Activated T-cell treated with anti-CD3 and anti-CD28 coated beads, Interleukin-2, amount 50 U/mL, for 72 hours (primary cell): ENCODE measurements at regions not wholly inside any gene's neighbourhood (a gene's known extent, or its start where the extent isn't known, plus 50 kb on each side); places are given as distances from the start of the nearest gene placed in this dataset.
"Not testable (repeated sequence)": the region's sequence is repeated elsewhere in the genome, so short reads cannot be mapped to it uniquely, and the experiment has no call there.

Experiments
- ATAC-seq, 2 donors: fragments of 150-1000 bp; cut with Tn5 transposase; replicated peaks in 1 of 2; 2 replicates each; pipeline ENCODE4 v1.10.0; 2021; ENCODE audit warnings: moderate library complexity in 2 of 2, mild to moderate bottlenecking in 1 of 2
- DNase-seq, 2 donors: peaks; one replicate each; pipeline ENCODE4 v3.0.0; 2021 to 2022; ENCODE audit warnings: mixed read lengths in 1 of 2
- H3K27ac Mint-ChIP-seq: one replicate; pipeline ENCODE4 v1.8.0; 2022; ENCODE audit warnings: mild to moderate bottlenecking, moderate library complexity, mixed read lengths
- H3K27me3 Mint-ChIP-seq: one replicate; pipeline ENCODE4 v1.8.0; 2022; ENCODE audit warnings: low read depth, mixed read lengths
- H3K36me3 Mint-ChIP-seq, 2 donors: one replicate each; pipeline ENCODE4 v1.8.0; 2022; ENCODE audit warnings: mixed read lengths in 2 of 2, mild to moderate bottlenecking in 1 of 2; ENCODE audit not compliant: insufficient read depth in 2 of 2
- H3K4me1 Mint-ChIP-seq: one replicate; pipeline ENCODE4 v1.8.0; 2022; ENCODE audit warnings: low read depth, mixed read lengths
- H3K4me3 Mint-ChIP-seq, 2 donors: one replicate each; pipeline ENCODE4 v1.8.0; 2022; ENCODE audit warnings: mild to moderate bottlenecking in 2 of 2, mixed read lengths in 2 of 2, moderate library complexity in 2 of 2
- H3K9me3 Mint-ChIP-seq, 2 donors: one replicate each; pipeline ENCODE4 v1.8.0; 2022; ENCODE audit warnings: mixed read lengths in 2 of 2

DNA sequence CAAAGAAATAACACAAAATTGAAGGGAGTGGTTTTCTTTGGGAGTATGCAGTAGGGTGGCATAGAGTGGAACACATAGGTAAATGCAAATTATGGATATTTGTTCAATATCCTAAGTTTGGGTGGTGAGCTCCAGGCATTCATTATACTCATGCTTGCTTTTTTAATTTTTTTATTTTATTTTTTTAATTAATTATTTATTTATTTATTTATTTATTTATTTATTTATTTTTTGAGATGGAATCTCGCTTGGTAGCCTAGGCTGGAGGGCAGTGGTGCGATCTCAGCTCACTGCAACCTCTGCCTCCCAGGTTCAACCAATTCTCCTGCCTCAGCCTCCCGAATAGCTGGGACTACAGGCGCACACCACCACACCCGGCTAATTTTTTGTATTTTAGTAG lies 355.5 kb upstream of the PLD5 start:
- not testable (repeated sequence) for DNase-seq, H3K27ac Mint-ChIP-seq, H3K4me3 Mint-ChIP-seq, H3K9me3 Mint-ChIP-seq, ATAC-seq, H3K36me3 Mint-ChIP-seq, H3K4me1 Mint-ChIP-seq, H3K27me3 Mint-ChIP-seq

DNA sequence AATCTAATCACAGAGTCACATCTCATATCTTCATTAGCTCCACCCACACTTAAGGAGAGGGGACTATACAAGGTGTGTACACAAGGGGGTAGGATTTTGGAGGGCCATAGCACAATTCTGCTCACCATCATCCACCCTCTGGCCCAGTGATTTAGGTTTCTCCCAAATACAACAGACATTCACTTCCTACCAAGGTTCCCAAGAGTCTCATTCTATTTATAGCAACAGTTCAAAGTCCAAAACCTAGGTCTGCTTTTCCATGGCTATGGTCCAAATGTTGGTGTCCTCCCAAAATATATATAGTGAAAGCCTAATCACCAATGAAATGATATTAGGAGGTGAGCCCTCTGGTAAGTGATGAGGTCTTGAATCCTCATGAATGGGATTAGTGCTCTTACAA lies 353.2 kb upstream of the PLD5 start:
- Mint-ChIP-seq H3K4me1 (no peaks in the 10 kb centered on the region), H3K27ac (no peak overlapping the region), H3K4me3 (no peak overlapping the region), H3K27me3 (no peaks in the 10 kb centered on the region), H3K9me3 (no peaks in the 10 kb centered on the region), H3K36me3 (no peaks in the 10 kb centered on the region)
- ATAC-seq (no peak), DNase-seq (no peak)

DNA sequence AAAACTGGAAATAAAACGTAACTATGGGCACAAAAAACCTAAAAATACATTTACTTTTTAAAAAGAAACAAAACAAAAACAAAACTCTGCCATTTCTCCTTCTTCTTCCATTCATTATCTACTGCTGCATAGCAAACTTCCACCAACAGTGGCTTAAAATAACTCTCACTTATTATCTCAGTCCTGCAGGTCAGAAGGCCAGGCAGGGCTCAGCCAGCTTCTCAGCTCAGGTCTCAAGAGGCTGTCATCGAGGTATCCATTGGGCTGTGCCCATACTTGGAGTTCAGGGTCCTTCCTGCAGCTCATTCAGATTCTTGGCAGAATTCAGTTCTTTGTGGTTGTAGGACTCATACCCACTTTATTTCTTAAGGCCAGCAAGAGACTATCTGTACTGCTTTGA lies 352.7 kb upstream of the PLD5 start:
- Mint-ChIP-seq H3K4me3 (no peak overlapping the region), H3K4me1 (no peaks in the 10 kb centered on the region), H3K27ac (no peak overlapping the region), H3K36me3 (no peaks in the 10 kb centered on the region), H3K27me3 (no peaks in the 10 kb centered on the region), H3K9me3 (no peaks in the 10 kb centered on the region)
- DNase-seq: no peak
- ATAC-seq: no peak

DNA sequence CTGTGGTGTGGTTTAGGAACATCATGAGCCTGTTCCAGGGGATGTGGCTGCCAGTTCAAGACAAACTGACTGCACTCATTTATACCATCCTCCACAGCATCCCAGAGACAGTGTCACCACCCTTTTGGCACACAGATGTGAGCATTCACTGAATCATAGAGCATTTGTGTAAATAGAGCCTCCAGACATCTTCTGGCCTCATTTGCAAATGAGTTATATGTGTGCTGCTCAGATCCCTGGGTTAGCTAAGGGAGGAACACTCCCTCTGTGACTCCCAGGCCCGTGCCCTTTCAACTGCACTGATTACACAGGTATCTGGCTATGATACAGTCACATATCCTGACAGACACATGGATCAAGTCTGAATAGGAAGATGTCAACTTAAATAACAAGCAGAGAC lies 351.5 kb upstream of the PLD5 start:
- no peaks in the 10 kb centered on the region for H3K36me3 Mint-ChIP-seq
- no peaks in the 10 kb centered on the region for H3K4me1 Mint-ChIP-seq
- H3K27ac Mint-ChIP-seq: no peak overlapping the region
- no peaks in the 10 kb centered on the region for H3K9me3 Mint-ChIP-seq
- DNase-seq (no peak), ATAC-seq (no peak)
- H3K4me3 Mint-ChIP-seq: no peak overlapping the region
- H3K27me3 Mint-ChIP-seq: no peaks in the 10 kb centered on the region

DNA sequence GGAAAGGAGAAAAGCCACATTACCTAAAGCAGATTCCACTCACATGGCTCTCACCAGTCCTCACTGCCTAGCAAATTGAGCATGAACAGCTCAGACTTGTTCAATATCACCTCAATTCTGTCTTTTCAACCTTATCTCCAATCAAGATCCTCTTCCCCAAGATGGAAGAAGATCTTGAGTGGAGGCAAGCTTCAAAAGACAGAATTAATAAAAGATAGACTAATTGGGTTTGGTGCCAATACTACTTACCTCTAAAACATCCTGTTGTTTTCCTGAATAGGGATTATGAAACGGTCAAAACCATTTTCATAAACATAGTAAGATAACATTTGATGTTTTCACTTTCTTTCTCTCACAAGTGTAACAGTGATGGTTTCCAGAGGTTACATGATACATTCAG lies 349.2 kb upstream of the PLD5 start:
- ATAC-seq (no peak), DNase-seq (no peak)
- Mint-ChIP-seq H3K4me1 (no peaks in the 10 kb centered on the region), H3K27me3 (no peaks in the 10 kb centered on the region), H3K36me3 (no peaks in the 10 kb centered on the region), H3K27ac (no peak overlapping the region), H3K9me3 (no peaks in the 10 kb centered on the region), H3K4me3 (no peak overlapping the region)

DNA sequence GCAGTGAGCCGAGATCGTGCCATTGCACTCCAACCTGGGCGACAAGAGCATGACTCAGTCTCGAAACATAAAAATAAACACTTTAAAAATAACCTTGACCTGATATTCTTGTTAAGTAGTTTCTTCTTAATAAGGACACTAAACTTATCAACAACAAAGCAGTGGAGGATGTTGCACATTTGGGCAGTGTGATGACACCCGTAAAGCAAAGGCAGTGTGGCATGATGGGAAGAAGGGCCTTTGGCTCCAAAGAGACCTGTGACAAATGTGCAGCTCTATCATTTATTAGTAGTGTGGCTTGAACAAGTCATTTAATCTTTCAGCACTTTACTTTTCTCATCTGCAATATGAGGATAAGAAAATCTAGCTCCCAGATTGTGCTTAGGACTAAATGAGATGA lies 348.0 kb upstream of the PLD5 start:
- no peaks in the 10 kb centered on the region for H3K9me3 Mint-ChIP-seq
- no peak for DNase-seq
- no peaks in the 10 kb centered on the region for H3K4me1 Mint-ChIP-seq
- H3K27ac Mint-ChIP-seq: no peak overlapping the region
- no peak for ATAC-seq
- no peaks in the 10 kb centered on the region for H3K27me3 Mint-ChIP-seq
- H3K4me3 Mint-ChIP-seq: no peak overlapping the region
- no peaks in the 10 kb centered on the region for H3K36me3 Mint-ChIP-seq

DNA sequence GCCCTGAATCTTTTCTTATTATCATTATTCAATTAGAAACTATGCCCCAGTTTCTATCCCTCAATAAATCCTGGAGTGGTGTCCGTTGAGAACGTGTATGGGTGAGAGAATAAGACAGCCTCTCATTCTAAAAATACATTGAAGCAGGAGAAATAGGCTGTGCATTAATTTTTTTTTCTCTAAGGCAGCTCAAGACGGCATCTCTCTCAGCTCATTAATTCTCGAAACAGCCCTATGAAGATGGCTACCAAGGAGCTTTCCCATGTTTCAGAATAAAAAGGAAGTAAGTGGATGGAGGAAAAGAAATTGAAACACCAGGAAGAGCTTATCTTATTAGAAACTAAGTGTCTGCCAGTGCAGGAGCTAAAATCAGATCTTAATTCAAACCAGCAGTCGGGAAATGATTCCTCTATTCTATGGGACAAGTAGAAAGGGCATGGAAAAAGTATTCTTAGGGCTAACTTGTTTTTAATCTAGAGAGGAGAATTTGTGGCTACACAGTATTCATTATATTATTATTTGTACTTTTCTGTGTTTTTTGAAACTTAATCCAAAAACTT lies 347.1 kb upstream of the PLD5 start:
- Mint-ChIP-seq H3K4me3 (no peak overlapping the region), H3K36me3 (no peaks in the 10 kb centered on the region), H3K9me3 (no peaks in the 10 kb centered on the region), H3K4me1 (no peaks in the 10 kb centered on the region), H3K27me3 (no peaks in the 10 kb centered on the region), H3K27ac (peak overlapping the region; percentile 12)
- ATAC-seq (no peak), DNase-seq (no peak)

DNA sequence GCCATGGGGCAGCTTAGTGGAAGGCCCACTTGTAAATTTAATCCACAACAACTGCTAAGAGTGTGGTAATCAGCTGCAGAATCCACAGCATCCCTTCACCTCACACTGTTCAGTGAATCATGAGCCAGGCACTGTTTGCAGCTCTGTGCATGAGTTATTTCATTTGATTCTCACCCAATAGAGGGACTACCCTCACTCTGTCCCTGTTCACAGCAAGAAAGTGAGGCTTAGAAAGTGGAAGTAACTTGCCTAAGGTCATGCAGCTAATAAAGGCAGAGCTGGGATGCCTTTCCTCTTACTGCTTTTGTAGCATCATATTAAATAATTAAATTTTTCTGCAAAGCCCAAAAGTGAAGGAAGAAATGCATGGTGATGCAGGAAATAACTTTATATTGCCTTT lies 346.5 kb upstream of the PLD5 start:
- H3K4me3 Mint-ChIP-seq: no peak overlapping the region
- no peak for ATAC-seq
- H3K4me1 Mint-ChIP-seq: no peaks in the 10 kb centered on the region
- no peaks in the 10 kb centered on the region for H3K27me3 Mint-ChIP-seq
- H3K36me3 Mint-ChIP-seq: no peaks in the 10 kb centered on the region
- no peak for DNase-seq
- H3K9me3 Mint-ChIP-seq: no peaks in the 10 kb centered on the region
- no peak overlapping the region for H3K27ac Mint-ChIP-seq

DNA sequence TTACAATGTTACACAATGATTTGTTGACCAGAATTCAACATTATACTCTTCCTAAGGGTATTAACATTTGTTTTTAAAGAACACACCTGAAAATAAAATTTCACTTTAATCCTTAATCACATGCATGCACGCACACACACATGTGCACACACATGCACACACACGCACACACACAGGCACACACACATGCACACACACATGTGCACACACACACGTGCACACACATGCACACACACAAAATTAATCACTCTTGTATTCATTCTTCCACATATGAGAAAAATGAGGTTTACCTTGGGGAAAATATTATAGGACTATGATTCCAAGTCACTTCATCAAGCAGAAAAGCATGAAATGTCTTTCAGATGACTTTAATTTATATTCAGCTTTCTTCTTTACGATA lies 331.8 kb upstream of the PLD5 start:
- DNase-seq (no peak), ATAC-seq (no peak)
- no peaks in the 10 kb centered on the region for H3K27me3 Mint-ChIP-seq
- no peak overlapping the region for H3K4me3 Mint-ChIP-seq
- no peaks in the 10 kb centered on the region for H3K4me1 Mint-ChIP-seq
- H3K9me3 Mint-ChIP-seq: peaks cover 8 to 9% of the 10 kb centered on the region in 2 donors
- peaks cover 0 to 1% of the 10 kb centered on the region in 2 donors for H3K36me3 Mint-ChIP-seq
- no peak overlapping the region for H3K27ac Mint-ChIP-seq

DNA sequence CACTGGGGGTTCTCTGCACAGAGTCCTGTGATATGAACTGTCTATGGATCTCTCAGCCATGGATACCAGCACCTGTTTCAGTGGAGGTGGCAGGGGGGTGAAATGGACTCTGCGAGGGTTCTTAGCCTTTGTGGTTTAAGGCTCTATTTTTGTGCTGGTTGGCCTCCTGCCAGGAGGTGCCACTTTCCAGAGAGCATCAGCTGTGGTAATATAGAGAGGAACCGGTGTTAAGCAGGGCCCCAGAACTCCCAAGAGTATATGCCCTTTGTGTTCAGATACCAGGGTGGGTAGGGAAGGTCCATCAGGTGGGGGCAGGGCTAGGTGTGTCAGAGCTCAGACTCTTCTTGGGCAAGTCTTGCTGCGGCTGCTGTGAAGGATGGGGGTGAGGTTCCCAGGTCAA lies 330.0 kb upstream of the PLD5 start:
- peaks cover 16 to 17% of the 10 kb centered on the region in 2 donors for H3K9me3 Mint-ChIP-seq
- H3K27ac Mint-ChIP-seq: no peak overlapping the region
- no peaks in the 10 kb centered on the region for H3K27me3 Mint-ChIP-seq
- ATAC-seq: no peak
- H3K4me1 Mint-ChIP-seq: no peaks in the 10 kb centered on the region
- H3K4me3 Mint-ChIP-seq: no peak overlapping the region
- DNase-seq: no peak
- peaks cover 0 to 1% of the 10 kb centered on the region in 2 donors for H3K36me3 Mint-ChIP-seq

DNA sequence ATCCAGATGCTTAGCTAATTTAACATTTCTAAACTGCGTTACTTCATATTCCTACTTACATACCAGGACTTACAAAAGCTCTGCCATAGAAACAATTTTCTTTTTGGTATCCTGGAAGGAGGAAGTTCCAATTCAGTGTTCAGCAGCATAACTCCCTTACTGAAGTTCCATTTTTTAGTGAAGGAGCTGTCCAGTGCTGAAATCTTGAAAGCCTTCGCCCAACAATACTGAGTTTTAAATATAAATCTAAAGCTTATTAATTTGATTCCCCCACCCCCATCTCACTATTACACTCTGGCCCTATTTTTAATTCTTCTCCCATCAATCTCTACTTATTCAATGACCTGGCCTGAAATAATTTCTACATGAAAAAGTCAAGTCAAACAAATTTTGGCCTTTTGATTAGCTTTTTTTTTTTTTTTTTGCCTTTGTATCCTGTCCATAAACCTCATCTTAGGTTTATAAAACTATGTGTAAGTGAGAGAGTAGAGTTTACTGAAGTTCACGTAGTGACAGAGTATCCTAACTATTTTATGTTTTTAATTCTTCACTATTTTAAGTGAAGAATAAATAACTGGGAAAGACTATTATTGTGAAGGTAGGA lies 323.0 kb upstream of the PLD5 start:
- Mint-ChIP-seq H3K9me3 (peaks cover 13 to 14% of the 10 kb centered on the region in 2 donors), H3K4me1 (no peaks in the 10 kb centered on the region), H3K4me3 (no peak overlapping the region), H3K36me3 (peaks cover 0 to 1% of the 10 kb centered on the region in 2 donors), H3K27ac (no peak overlapping the region), H3K27me3 (no peaks in the 10 kb centered on the region)
- no peak for ATAC-seq
- no peak for DNase-seq

DNA sequence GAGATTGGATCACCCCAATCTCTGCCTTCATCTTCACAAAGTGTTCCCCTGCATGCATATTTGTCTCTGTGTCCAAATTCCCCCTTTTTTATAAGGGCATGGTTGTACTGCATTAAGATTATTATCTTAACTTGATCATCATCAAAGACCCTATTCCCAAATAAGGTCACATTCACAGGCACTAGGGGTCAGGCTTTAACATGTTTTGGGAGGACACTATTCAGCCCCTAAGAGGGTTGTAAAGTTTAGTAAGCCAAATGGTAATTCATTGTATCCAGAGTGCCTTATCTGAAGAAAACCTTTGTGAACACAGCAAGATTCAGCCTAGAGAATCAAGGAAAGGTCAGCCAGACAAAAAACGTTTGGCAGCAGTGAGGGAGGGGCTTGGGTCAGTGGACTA lies 317.6 kb upstream of the PLD5 start:
- H3K36me3 Mint-ChIP-seq: no peaks in the 10 kb centered on the region
- H3K27me3 Mint-ChIP-seq: no peaks in the 10 kb centered on the region
- no peak overlapping the region for H3K27ac Mint-ChIP-seq
- no peak overlapping the region for H3K4me3 Mint-ChIP-seq
- H3K4me1 Mint-ChIP-seq: no peaks in the 10 kb centered on the region
- ATAC-seq (no peak), DNase-seq (no peak)
- H3K9me3 Mint-ChIP-seq: peaks cover 0 to 2% of the 10 kb centered on the region in 2 donors

DNA sequence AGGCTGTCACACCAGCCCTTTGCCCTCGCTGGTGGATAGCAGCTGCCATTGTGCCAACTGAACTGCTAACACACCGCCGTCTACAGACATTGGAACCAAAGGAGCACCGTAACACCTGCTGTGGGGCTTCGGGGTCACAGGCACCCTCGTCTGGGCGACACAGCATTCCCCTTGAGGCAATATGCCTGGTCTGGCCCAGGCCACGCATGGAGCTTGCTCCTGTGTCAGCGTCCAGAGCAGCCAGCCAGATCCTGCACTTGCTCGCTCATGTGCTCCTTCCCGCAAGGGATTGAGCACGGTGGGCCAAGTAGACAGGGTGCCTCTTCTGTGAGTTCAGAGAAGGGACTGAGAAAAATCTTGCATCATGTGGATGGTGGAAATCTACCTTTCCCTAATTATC lies 314.6 kb upstream of the PLD5 start:
- H3K36me3 Mint-ChIP-seq: no peaks in the 10 kb centered on the region
- no peak overlapping the region for H3K27ac Mint-ChIP-seq
- no peaks in the 10 kb centered on the region for H3K27me3 Mint-ChIP-seq
- no peak for DNase-seq
- H3K4me1 Mint-ChIP-seq: no peaks in the 10 kb centered on the region
- peaks cover 0 to 2% of the 10 kb centered on the region in 2 donors for H3K9me3 Mint-ChIP-seq
- H3K4me3 Mint-ChIP-seq: no peak overlapping the region
- no peak for ATAC-seq

DNA sequence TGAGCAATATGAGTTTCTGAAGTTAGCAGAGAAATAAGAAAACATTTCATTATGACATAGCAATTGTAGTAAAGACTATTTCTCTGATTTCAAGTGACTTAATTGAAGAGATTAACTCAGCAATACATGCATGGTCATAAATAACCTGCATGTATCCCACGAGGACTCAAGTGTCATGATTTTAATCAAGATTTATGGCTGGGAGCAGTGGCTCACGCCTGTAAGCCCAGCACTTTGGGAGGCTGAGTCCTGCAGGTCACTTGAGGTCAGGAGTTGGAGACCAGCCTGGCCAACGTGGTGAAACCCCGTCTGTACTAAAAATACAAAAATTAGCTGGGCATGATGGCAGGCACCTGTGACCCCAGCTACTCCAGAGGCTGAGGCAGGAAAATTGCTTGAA lies 311.9 kb upstream of the PLD5 start:
- Mint-ChIP-seq H3K27me3 (no peaks in the 10 kb centered on the region), H3K9me3 (peaks cover 1 to 4% of the 10 kb centered on the region in 2 donors), H3K4me1 (no peaks in the 10 kb centered on the region), H3K27ac (no peak overlapping the region), H3K4me3 (no peak overlapping the region), H3K36me3 (no peaks in the 10 kb centered on the region)
- DNase-seq: no peak
- no peak for ATAC-seq
